ENCODE measurements at regions not wholly inside any gene's neighbourhood (a gene's known extent, or its start where the extent isn't known, plus 50 kb on each side); places are given as distances from the start of the nearest gene placed in this dataset.

DNA sequence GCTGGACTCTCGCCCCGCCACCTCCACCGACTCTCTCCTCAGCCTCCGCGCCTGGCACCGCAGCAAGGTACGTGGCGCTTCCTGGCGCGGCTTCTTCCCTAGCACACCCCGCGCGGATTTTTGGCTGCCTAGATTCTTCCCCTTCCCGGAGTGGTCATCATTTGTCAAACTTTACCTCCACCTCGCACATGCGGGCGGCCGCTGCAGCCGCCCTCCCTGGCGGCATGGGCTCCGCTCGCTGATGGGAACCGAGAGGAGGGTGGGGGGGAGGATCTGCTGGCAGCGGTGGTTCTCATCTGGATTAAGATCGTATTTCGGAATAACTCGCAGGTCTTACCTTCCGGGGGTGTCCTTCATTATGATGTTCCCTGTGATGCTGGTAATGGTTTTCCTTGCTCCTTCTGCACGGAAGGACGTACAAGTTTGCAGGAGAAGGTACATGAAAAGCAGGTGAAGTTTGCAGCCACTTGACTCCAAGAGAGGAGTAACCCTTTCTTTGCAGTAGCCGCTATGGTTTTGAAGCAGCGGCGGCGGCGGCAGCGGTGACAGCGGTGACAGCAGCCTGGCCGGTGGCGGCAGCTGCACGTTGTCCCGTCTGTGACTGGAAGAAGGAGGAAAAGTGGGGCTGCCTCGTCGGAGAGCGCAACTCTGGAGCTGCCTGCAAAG lies 2183.9 kb upstream of the TENM3 start (continued):
- TF ChIP-seq EP300 (IDR thresholded peaks at IDR 0.05; ENCODE audit: borderline replicate concordance in 1 of 2, control insufficient read depth in 1 of 2, low read depth in 2 of 2, low read length in 2 of 2): no peak
- no peak for TF ChIP-seq MEF2A (IDR thresholded peaks at IDR 0.05; ENCODE audit: insufficient read depth, low read depth, low read length)
- TF ChIP-seq SREBF2 (IDR thresholded peaks at IDR 0.05; ENCODE audit: low read length): no peak
- TF ChIP-seq RAD51 (IDR thresholded peaks at IDR 0.05): no peak
- TF ChIP-seq NRF1 (conservative IDR thresholded peaks at IDR 0.05; ENCODE audit: low read depth, low read length): no peak
- no peak for TF ChIP-seq CBX5 (IDR thresholded peaks at IDR 0.05; ENCODE audit: low read depth)

- RAD21 ChIA-PET (ENCODE audit: unreplicated experiment): no interaction called here
- Histone ChIP-seq H3K79me2 (ENCODE audit: control insufficient read depth, insufficient read depth, low read length) (no peaks in the 10 kb centered on the region), H3K36me3 (ENCODE audit: control insufficient read depth in 2 of 2, insufficient read depth in 2 of 2, low read length in 1 of 2) (no peaks in the 10 kb centered on the region), H3K27me3 (replicated peaks in 1 of 2; ENCODE audit: control insufficient read depth in 2 of 2, insufficient read depth in 2 of 2, low read length in 1 of 2) (peaks cover 5 to 8% of the 10 kb centered on the region in 2 experiments; a peak in 3 of 4 replicates), H3K27ac (ENCODE audit: control insufficient read depth, insufficient read depth) (no peak overlapping the region), H3K4me1 (ENCODE audit: control insufficient read depth, insufficient read depth, low read length) (no peaks in the 10 kb centered on the region), H2AFZ (ENCODE audit: control insufficient read depth, low read depth, low read length) (no peak overlapping the region), H3K4me2 (ENCODE audit: control insufficient read depth, insufficient read depth) (no peak overlapping the region), H4K20me1 (ENCODE audit: control insufficient read depth, insufficient read depth) (no peaks in the 10 kb centered on the region), H3K9ac (ENCODE audit: control insufficient read depth, insufficient read depth, low read length) (no peak overlapping the region), H3K4me3 (0 out of 2 replicates have a peak overlapping the region, but pooled peaks have one; percentile 47), H3K9me3 (replicated peaks; ENCODE audit: control insufficient read depth, insufficient read depth, low read length) (no peaks in the 10 kb centered on the region)
- intact Hi-C loops (cut with micrococcal nuclease; ENCODE audit: unreplicated experiment): no loop called here
- DNase-seq (ENCODE audit: low read depth, low spot score): no peak
- CTCF ChIA-PET: no interaction called here
- POLR2A ChIA-PET: no interaction called here
- WGBS (ENCODE audit: insufficient coverage, insufficient replicate concordance, low lambda C conversion rate, missing lambda C conversion rate): 18% methylated on average over 6 of the region's 6 CpGs
- in situ Hi-C loops (cut with MboI): no loop called here
- no peak for FAIRE-seq
- no TSS peak for BruUV-seq (replicated peaks)
- SMC1A ChIA-PET (ENCODE audit: uncharacterized antibody, unreplicated experiment): interaction anchor here (0.8 kb wide), 1 partner anchor 1326 kb away, joined by 3 read pairs; no protein-coding TSS in a partner anchor
- TF ChIP-seq CTCF (IDR thresholded peaks at IDR 0.05 in 2 of 3, conservative IDR thresholded peaks at IDR 0.05 in 1 of 3; ENCODE audit: control insufficient read depth in 2 of 3, extremely low read depth in 1 of 3, insufficient read depth in 1 of 3, low read depth in 3 of 3, low read length in 3 of 3): 0 out of 6 replicates have a peak, but pooled peaks of 1 of the 3 experiments have one; percentile 5
- no peak for TF ChIP-seq CHD4 (IDR thresholded peaks at IDR 0.05)
- no peak for TF ChIP-seq NR2C1 (IDR thresholded peaks at IDR 0.05)
- no peak for TF ChIP-seq MEF2A (IDR thresholded peaks at IDR 0.05; ENCODE audit: insufficient read depth, low read depth, low read length)
- no peak for ATAC-seq
Observed at GRCh38 chr4:180060159-180060889, 2182.9 kb upstream of the TENM3 start.

Measured in GM12878 (cell line).